Endothelial cell of umbilical vein (primary cell): ENCODE measurements at regions not wholly inside any gene's neighbourhood (a gene's known extent, or its start where the extent isn't known, plus 50 kb on each side); places are given as distances from the start of the nearest gene placed in this dataset.

Experiments
- BruUV-seq: library from RNA; stranded (reverse); fragments of 400-500 nt; replicated peaks from 2 replicates; lab custom pipeline; 2021; lab: Mats Ljungman, UMichigan
- CTCF ChIA-PET: fragments of 300-600, 350-600 bp; sonication (Branson Sonifier 250); formaldehyde crosslinking; loops from one replicate; lab custom pipeline; 2021; ENCODE audit warnings: antibody characterized with exemption, inconsistent platforms; lab: Charles Lee
- POLR2A ChIA-PET: fragments of 300-600, 350-600 bp; sonication (Branson Sonifier 250); formaldehyde crosslinking; loops from one replicate; lab custom pipeline; 2021; ENCODE audit warnings: antibody characterized with exemption, inconsistent platforms; lab: Charles Lee
- DNase-seq: peaks from one replicate; pipeline ENCODE4 v3.0.0-alpha.2; 2011; ENCODE audit warnings: low read depth, low spot score
- FAIRE-seq: peaks from 2 replicates; lab custom pipeline; 2011; peaks lifted over from hg19 to GRCh38; lab: Jason Lieb, UNC
- H2AFZ ChIP-seq: 2 replicates; pipeline ENCODE4 v1.6.0; 2012; ENCODE audit warnings: low read depth, low read length, control low read depth, inconsistent platforms
- H3K27ac ChIP-seq: 2 replicates; pipeline ENCODE4 v1.5.1; 2011; ENCODE audit warnings: low read depth, mild to moderate bottlenecking, control low read depth, low read length, moderate library complexity; ENCODE audit not compliant: insufficient read depth
- H3K27me3 ChIP-seq, 2 experiments: 2 replicates each; pipeline versions ENCODE4 v1.6.0 to v1.6.1; 2011; ENCODE audit warnings: low read length in 2 of 2, mixed read lengths in 1 of 2; ENCODE audit not compliant: control insufficient read depth in 2 of 2, insufficient read depth in 2 of 2
- H3K36me3 ChIP-seq, 2 experiments: 2 replicates in 1 of 2; 3 replicates in 1 of 2; pipeline ENCODE4 v1.5.1; 2011; ENCODE audit warnings: low read length in 2 of 2, mild to moderate bottlenecking in 1 of 2, moderate library complexity in 1 of 2; ENCODE audit not compliant: control insufficient read depth in 2 of 2, insufficient read depth in 2 of 2; ENCODE audit errors: extremely low read depth in 1 of 2
- H3K4me1 ChIP-seq: 3 replicates; pipeline ENCODE4 v1.5.1; 2011; ENCODE audit warnings: mild to moderate bottlenecking, low read length; ENCODE audit not compliant: control insufficient read depth, insufficient read depth; ENCODE audit errors: extremely low read depth
- H3K4me2 ChIP-seq: 2 replicates; pipeline ENCODE4 v1.6.1; 2011; ENCODE audit warnings: low read length, control low read depth, mixed read lengths; ENCODE audit not compliant: insufficient read depth
- H3K4me3 ChIP-seq, 3 experiments: fragments of 200-600 bp in 1 of 3; sonication (generic), shearing (Covaris generic) in 1 of 3; replicated peaks in 1 of 3; 2 replicates each; pipeline ENCODE4 v1.5.1; 2011 to 2016; ENCODE audit warnings: control low read depth in 3 of 3, low read length in 3 of 3, mild to moderate bottlenecking in 2 of 3, inconsistent platforms in 1 of 3, low read depth in 1 of 3, moderate library complexity in 1 of 3; ENCODE audit not compliant: insufficient read depth in 1 of 3
- H3K79me2 ChIP-seq: 2 replicates; pipeline ENCODE4 v1.6.0; 2012; ENCODE audit warnings: low read length, inconsistent platforms; ENCODE audit not compliant: control insufficient read depth, insufficient read depth
- H3K9ac ChIP-seq: replicated peaks from 2 replicates; pipeline ENCODE3; 2011; ENCODE audit warnings: low read length, control low read depth; ENCODE audit not compliant: insufficient read depth; ENCODE audit errors: extremely low read depth
- H3K9me1 ChIP-seq: replicated peaks from 3 replicates; pipeline ENCODE4 v1.6.0; 2011; ENCODE audit warnings: mild to moderate bottlenecking, low read length; ENCODE audit not compliant: control insufficient read depth, insufficient read depth; ENCODE audit errors: extremely low read depth
- H3K9me3 ChIP-seq: replicated peaks from 2 replicates; pipeline ENCODE4 v1.5.1; 2012; ENCODE audit warnings: low read length, inconsistent platforms; ENCODE audit not compliant: control insufficient read depth, insufficient read depth
- H4K20me1 ChIP-seq: replicated peaks from 2 replicates; pipeline ENCODE3; 2011; ENCODE audit warnings: mild to moderate bottlenecking, low read length; ENCODE audit not compliant: control insufficient read depth, insufficient read depth; ENCODE audit errors: extremely low read depth
- CTCF ChIP-seq, 2 donors: IDR thresholded peaks; 1 replicate in 1 of 2; 2 replicates in 1 of 2; pipeline ENCODE4 v1.5.1; 2011; ENCODE audit warnings: low read length in 2 of 2, mild to moderate bottlenecking in 2 of 2, moderate library complexity in 2 of 2, control low read depth in 1 of 2, inconsistent platforms in 1 of 2, low read depth in 1 of 2; ENCODE audit not compliant: insufficient read depth in 1 of 2; ENCODE audit errors: extremely low read depth in 1 of 2
- EZH2 ChIP-seq: IDR thresholded peaks from 2 replicates; pipeline ENCODE4 v1.6.1; 2012; ENCODE audit warnings: borderline replicate concordance, low read depth, mild to moderate bottlenecking, moderate library complexity, low read length, inconsistent platforms; ENCODE audit not compliant: severe bottlenecking
- FOS ChIP-seq: IDR thresholded peaks from 2 replicates; pipeline ENCODE4 v1.6.1; 2011; ENCODE audit warnings: mild to moderate bottlenecking, low read length, moderate library complexity, borderline replicate concordance; ENCODE audit not compliant: insufficient read depth
- GATA2 ChIP-seq: IDR thresholded peaks from 2 replicates; pipeline ENCODE4 v1.7.0; 2011; ENCODE audit warnings: low read depth, mild to moderate bottlenecking, moderate library complexity, mixed read lengths, low read length; ENCODE audit not compliant: insufficient read length, insufficient read depth
- JUN ChIP-seq: IDR thresholded peaks from 2 replicates; pipeline ENCODE4 v1.6.1; 2011; ENCODE audit warnings: borderline replicate concordance, low read depth; ENCODE audit not compliant: insufficient read length, insufficient read depth
- MAX ChIP-seq: IDR thresholded peaks from 2 replicates; pipeline ENCODE4 v1.6.1; 2011; ENCODE audit not compliant: insufficient read depth, insufficient read length
- MYC ChIP-seq: IDR thresholded peaks from one replicate; pipeline ENCODE4 v1.6.1; 2011; ENCODE audit warnings: mild to moderate bottlenecking, low read depth, low read length
- POLR2A ChIP-seq: IDR thresholded peaks from 2 replicates; pipeline ENCODE4 v1.6.1; 2012; ENCODE audit warnings: low read depth, mild to moderate bottlenecking, control low read depth, low read length
- POLR2AphosphoS5 ChIP-seq: IDR thresholded peaks from 2 replicates; pipeline ENCODE4 v1.6.1; 2012; ENCODE audit warnings: low read depth, mild to moderate bottlenecking, control low read depth, low read length, moderate library complexity; ENCODE audit not compliant: insufficient read depth
- dilution Hi-C: fragments of 300-500 bp; cut with MboI; formaldehyde crosslinking; loops from one replicate; pipeline ENCODE4 v1.15.0; 2019; ENCODE audit warnings: low sequenced_read_pairs; ENCODE audit not compliant: extremely low pct_ligation_motif_present
- intact Hi-C: fragments of 100-400 bp; cut with micrococcal nuclease; formaldehyde crosslinking; loops from one replicate; pipeline ENCODE4 v1.10.0; 2022

GRCh38 chr7:31236868-31237267 is 103.7 kb downstream of the NEUROD6 start:
- dilution Hi-C loops (no loop called here), intact Hi-C loops (no loop called here)
- Histone ChIP-seq H3K9me1 (no peaks in the 10 kb centered on the region), H3K4me2 (no peak overlapping the region), H2AFZ (no peak overlapping the region), H3K36me3 (no peaks in the 10 kb centered on the region), H4K20me1 (no peaks in the 10 kb centered on the region), H3K9ac (no peak overlapping the region), H3K4me3 (no peak overlapping the region), H3K79me2 (no peaks in the 10 kb centered on the region), H3K9me3 (no peaks in the 10 kb centered on the region), H3K4me1 (no peaks in the 10 kb centered on the region), H3K27ac (no peak overlapping the region), H3K27me3 (no peaks in the 10 kb centered on the region)
- CTCF ChIA-PET, result no interaction called here
- TF ChIP-seq JUN (no peak), GATA2 (no peak), MYC (no peak), MAX (no peak), POLR2A (no peak), CTCF (IDR thresholded peaks at IDR 0.05; ENCODE audit: extremely low read depth in 1 of 2, insufficient read depth in 1 of 2, low read depth in 1 of 2, low read length in 2 of 2) (no peak), POLR2AphosphoS5 (no peak), FOS (no peak), EZH2 (no peak)
- no TSS peak for BruUV-seq
- DNase-seq, result no peak
- POLR2A ChIA-PET, result no interaction called here
- no peak for FAIRE-seq
